SK-N-SH (cell line): ENCODE measurements at regions not wholly inside any gene's neighbourhood (a gene's known extent, or its start where the extent isn't known, plus 50 kb on each side); places are given as distances from the start of the nearest gene placed in this dataset.

Source experiments
- CTCF ChIA-PET: fragments of 300-600, 350-600 bp; formaldehyde crosslinking; extraction: SDS; loops from one replicate; lab custom pipeline; 2021; lab: Yijun Ruan, JAX
- POLR2A ChIA-PET: fragments of 350-600 bp; sonication (Branson Sonifier 250); formaldehyde crosslinking; extraction: SDS; loops from one replicate; lab custom pipeline; 2020; ENCODE audit warnings: antibody characterized with exemption, inconsistent platforms; lab: Yijun Ruan, JAX
- DNase-seq: peaks from one replicate; pipeline ENCODE4 v3.0.0; 2012
- H2AFZ ChIP-seq: fragments of 200-600 bp; sonication (generic); 2 replicates; pipeline ENCODE4 v1.8.1; 2016; ENCODE audit warnings: antibody characterized with exemption, mild to moderate bottlenecking, low read depth
- H3F3A ChIP-seq: fragments of 200-600 bp; sonication (generic); replicated peaks from 2 replicates; pipeline ENCODE3; 2016; ENCODE audit warnings: antibody characterized with exemption, mild to moderate bottlenecking; ENCODE audit not compliant: insufficient read depth
- H3K27ac ChIP-seq, 2 experiments: fragments of 200-500 bp in 1 of 2; fragments of 200-600 bp in 1 of 2; sonication (Bioruptor generic) in 1 of 2; sonication (generic), shearing (Covaris generic) in 1 of 2; 2 replicates each; pipeline versions ENCODE4 v1.5.1 to v1.6.1; 2014 to 2016; ENCODE audit warnings: low read depth in 2 of 2, inconsistent platforms in 1 of 2, low read length in 1 of 2, mild to moderate bottlenecking in 1 of 2, mixed read lengths in 1 of 2
- H3K27me3 ChIP-seq: fragments of 200-600 bp; sonication (generic), shearing (Covaris generic); 2 replicates; pipeline ENCODE4 v1.6.1; 2016; ENCODE audit warnings: mixed run types; ENCODE audit not compliant: insufficient read depth
- H3K36me3 ChIP-seq, 2 experiments: fragments of 200-500 bp in 1 of 2; fragments of 200-600 bp in 1 of 2; sonication (Bioruptor generic) in 1 of 2; sonication (generic) in 1 of 2; replicated peaks in 1 of 2; 2 replicates each; pipeline versions ENCODE3 to v1.5.1; 2014 to 2016; ENCODE audit warnings: low read length in 1 of 2, mild to moderate bottlenecking in 1 of 2; ENCODE audit not compliant: insufficient read depth in 2 of 2, control insufficient read depth in 1 of 2
- H3K4me1 ChIP-seq, 2 experiments: fragments of 200-500 bp in 1 of 2; fragments of 200-600 bp in 1 of 2; sonication (Bioruptor generic) in 1 of 2; sonication (generic), shearing (Covaris generic) in 1 of 2; 2 replicates each; pipeline versions ENCODE4 v1.5.1 to v1.6.1; 2014 to 2016; ENCODE audit warnings: low read depth in 1 of 2, low read length in 1 of 2, mixed run types in 1 of 2; ENCODE audit not compliant: insufficient read depth in 2 of 2, control insufficient read depth in 1 of 2
- H3K4me2 ChIP-seq: fragments of 200-600 bp; sonication (generic), shearing (Covaris generic); 2 replicates; pipeline ENCODE4 v1.6.1; 2017; ENCODE audit warnings: mixed run types
- H3K4me3 ChIP-seq, 2 experiments: fragments of 200-500 bp in 1 of 2; fragments of 200-600 bp in 1 of 2; sonication (Bioruptor generic) in 1 of 2; sonication (generic), shearing (Covaris generic) in 1 of 2; 2 replicates each; pipeline versions ENCODE4 v1.5.1 to v1.8.1; 2014 to 2016; ENCODE audit warnings: low read depth in 2 of 2, inconsistent platforms in 1 of 2, low read length in 1 of 2, mild to moderate bottlenecking in 1 of 2, mixed read lengths in 1 of 2, moderate library complexity in 1 of 2
- H3K79me2 ChIP-seq: fragments of 200-600 bp; sonication (generic); 2 replicates; pipeline ENCODE4 v1.8.1; 2017; ENCODE audit warnings: mild to moderate bottlenecking; ENCODE audit not compliant: insufficient read depth
- H3K9ac ChIP-seq: fragments of 200-600 bp; sonication (generic); 2 replicates; pipeline ENCODE4 v1.6.1; 2017; ENCODE audit warnings: mixed run types
- H3K9me2 ChIP-seq: fragments of 200-600 bp; sonication (generic); 2 replicates; pipeline ENCODE4 v1.6.1; 2017; ENCODE audit warnings: mixed run types
- H3K9me3 ChIP-seq: fragments of 200-600 bp; sonication (generic); 2 replicates; pipeline ENCODE4 v1.6.1; 2017; ENCODE audit warnings: mixed run types, mild to moderate bottlenecking, moderate library complexity
- H4K20me1 ChIP-seq: fragments of 200-600 bp; sonication (generic); 2 replicates; pipeline ENCODE4 v1.6.1; 2017; ENCODE audit warnings: mild to moderate bottlenecking, mixed run types; ENCODE audit not compliant: insufficient read depth
- CTCF ChIP-seq: fragments of 200-600 bp; sonication (generic); IDR thresholded peaks from 2 replicates; pipeline ENCODE4 v1.6.1; 2017; ENCODE audit warnings: antibody characterized with exemption, mild to moderate bottlenecking, moderate library complexity
- EP300 ChIP-seq, 2 experiments: IDR thresholded peaks; 2 replicates each; pipeline versions ENCODE4 v1.4.0 to v1.6.1; 2012; ENCODE audit warnings: borderline replicate concordance in 1 of 2, low read depth in 1 of 2, low read length in 1 of 2
- EZH2phosphoT487 ChIP-seq: fragments of 200-600 bp; sonication (generic); IDR thresholded peaks from 2 replicates; pipeline ENCODE4 v1.6.1; 2017; ENCODE audit warnings: low read depth, mixed run types, mild to moderate bottlenecking, antibody characterized with exemption, moderate library complexity, borderline replicate concordance
- FOSL2 ChIP-seq: IDR thresholded peaks from 2 replicates; pipeline ENCODE4 v1.4.0; 2012; ENCODE audit warnings: low read depth, mild to moderate bottlenecking, moderate library complexity, borderline replicate concordance
- GATA2 ChIP-seq: sonication (generic); formaldehyde crosslinking; IDR thresholded peaks from 2 replicates; pipeline ENCODE4 v1.5.0; 2020; ENCODE audit warnings: mild to moderate bottlenecking, missing genetic modification reagents
- JUND ChIP-seq: IDR thresholded peaks from 2 replicates; pipeline ENCODE4 v1.4.0; 2012
- MAX ChIP-seq: IDR thresholded peaks from 2 replicates; pipeline ENCODE4 v1.4.0; 2012; ENCODE audit warnings: low read depth
- MXI1 ChIP-seq: IDR thresholded peaks from 2 replicates; pipeline ENCODE4 v1.6.1; 2012; ENCODE audit warnings: mild to moderate bottlenecking, low read depth, low read length, improper control_type of control experiment
- NFIC ChIP-seq: IDR thresholded peaks from 2 replicates; pipeline ENCODE4 v1.4.0; 2012; ENCODE audit warnings: borderline replicate concordance
- POLR2AphosphoS5 ChIP-seq: IDR thresholded peaks from 2 replicates; pipeline ENCODE4 v1.6.1; 2012; ENCODE audit warnings: low read depth, low read length
- RCOR1 ChIP-seq: fragments of 150-350 bp; IDR thresholded peaks from 2 replicates; pipeline ENCODE4 v1.6.1; 2017; ENCODE audit warnings: antibody characterized with exemption, low read length
- RFX5 ChIP-seq: IDR thresholded peaks from 2 replicates; pipeline ENCODE4 v1.6.1; 2012; ENCODE audit warnings: mild to moderate bottlenecking, improper control_type of control experiment, low read length
- RXRA ChIP-seq: IDR thresholded peaks from 2 replicates; pipeline ENCODE4 v1.4.0; 2012; ENCODE audit warnings: low read depth, mild to moderate bottlenecking, borderline replicate concordance
- SMC3 ChIP-seq: IDR thresholded peaks from 2 replicates; pipeline ENCODE4 v1.6.1; 2012; ENCODE audit warnings: low read depth, low read length, improper control_type of control experiment
- TCF12 ChIP-seq: IDR thresholded peaks from 2 replicates; pipeline ENCODE4 v1.4.0; 2012
- TEAD4 ChIP-seq: IDR thresholded peaks from 2 replicates; pipeline ENCODE4 v1.4.0; 2012; ENCODE audit warnings: mild to moderate bottlenecking, borderline replicate concordance; ENCODE audit not compliant: insufficient read depth
- YY1 ChIP-seq: IDR thresholded peaks from 2 replicates; pipeline ENCODE4 v1.4.0; 2012; ENCODE audit warnings: low read depth, mild to moderate bottlenecking
- WGBS: methylation state at CpG from one replicate; pipeline ENCODE4 v1.1.6; 2017; ENCODE audit warnings: low lambda C conversion rate; 5-methylcytosine and 5-hydroxymethylcytosine counted together
- TF ChIP-seq, protein P1 (sequence below): IDR thresholded peaks from 2 replicates; pipeline ENCODE4; 2012
- TF ChIP-seq, protein P2 (sequence below): IDR thresholded peaks from 2 replicates; pipeline ENCODE4 v1.4.0; 2012; ENCODE audit warnings: low read depth, borderline replicate concordance
- TF ChIP-seq, protein P3 (sequence below): IDR thresholded peaks from 2 replicates; pipeline ENCODE4 v1.6.1; 2012; ENCODE audit warnings: mild to moderate bottlenecking, low read depth, low read length, moderate library complexity

DNA sequence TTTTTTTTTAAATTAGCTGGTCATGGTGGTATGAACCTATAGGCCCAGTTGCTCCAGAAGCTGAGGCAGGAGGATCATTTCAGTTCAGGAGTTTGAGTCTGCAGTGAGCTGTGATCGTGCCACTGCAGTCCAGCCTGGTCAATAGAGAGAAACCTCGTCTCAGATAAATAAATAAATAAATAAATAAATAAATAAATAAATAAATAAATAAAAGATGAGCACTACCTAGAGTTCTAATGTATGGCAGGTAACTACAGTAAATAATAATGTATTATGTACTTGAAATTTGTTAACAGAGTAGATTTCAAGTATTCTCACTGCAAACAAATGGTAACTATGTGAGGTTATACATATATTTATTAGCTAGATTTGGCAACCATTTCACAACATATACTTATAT is 697.9 kb upstream of the ID2 start:
- Histone ChIP-seq H4K20me1 (no peaks in the 10 kb centered on the region), H3K27me3 (no peaks in the 10 kb centered on the region), H3F3A (no peaks in the 10 kb centered on the region), H3K4me1 (no peaks in the 10 kb centered on the region; a peak in 2 of 4 replicates), H3K4me2 (no peak overlapping the region), H3K79me2 (no peaks in the 10 kb centered on the region), H3K36me3 (no peaks in the 10 kb centered on the region), H3K9ac (no peak overlapping the region), H3K27ac (no peak overlapping the region), H3K9me3 (peaks cover 5% of the 10 kb centered on the region; the same call in 1 of the 2 replicates), H3K4me3 (no peak overlapping the region), H2AFZ (no peak overlapping the region), H3K9me2 (no peaks in the 10 kb centered on the region)
- WGBS: 56% methylated on average over 2 of the region's 2 CpGs
- ChIA-PET CTCF (no interaction called here), POLR2A (no interaction called here)
- DNase-seq: no peak
- TF ChIP-seq JUND (no peak), FOSL2 (no peak), EP300 (IDR thresholded peaks at IDR 0.05; ENCODE audit: borderline replicate concordance in 1 of 2, low read depth in 1 of 2, low read length in 1 of 2) (no peak), TEAD4 (no peak), SMC3 (no peak), POLR2AphosphoS5 (no peak), MAX (no peak), EZH2phosphoT487 (no peak), NFIC (no peak), RFX5 (no peak), RCOR1 (no peak), RXRA (no peak), MXI1 (no peak), CTCF (no peak), TCF12 (no peak), YY1 (no peak), GATA2 (CRISPR knock-in tag) (no peak)
- TF ChIP-seq, protein P1, sequence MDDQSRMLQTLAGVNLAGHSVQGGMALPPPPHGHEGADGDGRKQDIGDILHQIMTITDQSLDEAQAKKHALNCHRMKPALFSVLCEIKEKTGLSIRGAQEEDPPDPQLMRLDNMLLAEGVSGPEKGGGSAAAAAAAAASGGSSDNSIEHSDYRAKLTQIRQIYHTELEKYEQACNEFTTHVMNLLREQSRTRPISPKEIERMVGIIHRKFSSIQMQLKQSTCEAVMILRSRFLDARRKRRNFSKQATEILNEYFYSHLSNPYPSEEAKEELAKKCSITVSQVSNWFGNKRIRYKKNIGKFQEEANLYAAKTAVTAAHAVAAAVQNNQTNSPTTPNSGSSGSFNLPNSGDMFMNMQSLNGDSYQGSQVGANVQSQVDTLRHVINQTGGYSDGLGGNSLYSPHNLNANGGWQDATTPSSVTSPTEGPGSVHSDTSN: no peak
- TF ChIP-seq, protein P2, sequence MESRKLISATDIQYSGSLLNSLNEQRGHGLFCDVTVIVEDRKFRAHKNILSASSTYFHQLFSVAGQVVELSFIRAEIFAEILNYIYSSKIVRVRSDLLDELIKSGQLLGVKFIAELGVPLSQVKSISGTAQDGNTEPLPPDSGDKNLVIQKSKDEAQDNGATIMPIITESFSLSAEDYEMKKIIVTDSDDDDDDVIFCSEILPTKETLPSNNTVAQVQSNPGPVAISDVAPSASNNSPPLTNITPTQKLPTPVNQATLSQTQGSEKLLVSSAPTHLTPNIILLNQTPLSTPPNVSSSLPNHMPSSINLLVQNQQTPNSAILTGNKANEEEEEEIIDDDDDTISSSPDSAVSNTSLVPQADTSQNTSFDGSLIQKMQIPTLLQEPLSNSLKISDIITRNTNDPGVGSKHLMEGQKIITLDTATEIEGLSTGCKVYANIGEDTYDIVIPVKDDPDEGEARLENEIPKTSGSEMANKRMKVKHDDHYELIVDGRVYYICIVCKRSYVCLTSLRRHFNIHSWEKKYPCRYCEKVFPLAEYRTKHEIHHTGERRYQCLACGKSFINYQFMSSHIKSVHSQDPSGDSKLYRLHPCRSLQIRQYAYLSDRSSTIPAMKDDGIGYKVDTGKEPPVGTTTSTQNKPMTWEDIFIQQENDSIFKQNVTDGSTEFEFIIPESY: no peak
- TF ChIP-seq, protein P3, sequence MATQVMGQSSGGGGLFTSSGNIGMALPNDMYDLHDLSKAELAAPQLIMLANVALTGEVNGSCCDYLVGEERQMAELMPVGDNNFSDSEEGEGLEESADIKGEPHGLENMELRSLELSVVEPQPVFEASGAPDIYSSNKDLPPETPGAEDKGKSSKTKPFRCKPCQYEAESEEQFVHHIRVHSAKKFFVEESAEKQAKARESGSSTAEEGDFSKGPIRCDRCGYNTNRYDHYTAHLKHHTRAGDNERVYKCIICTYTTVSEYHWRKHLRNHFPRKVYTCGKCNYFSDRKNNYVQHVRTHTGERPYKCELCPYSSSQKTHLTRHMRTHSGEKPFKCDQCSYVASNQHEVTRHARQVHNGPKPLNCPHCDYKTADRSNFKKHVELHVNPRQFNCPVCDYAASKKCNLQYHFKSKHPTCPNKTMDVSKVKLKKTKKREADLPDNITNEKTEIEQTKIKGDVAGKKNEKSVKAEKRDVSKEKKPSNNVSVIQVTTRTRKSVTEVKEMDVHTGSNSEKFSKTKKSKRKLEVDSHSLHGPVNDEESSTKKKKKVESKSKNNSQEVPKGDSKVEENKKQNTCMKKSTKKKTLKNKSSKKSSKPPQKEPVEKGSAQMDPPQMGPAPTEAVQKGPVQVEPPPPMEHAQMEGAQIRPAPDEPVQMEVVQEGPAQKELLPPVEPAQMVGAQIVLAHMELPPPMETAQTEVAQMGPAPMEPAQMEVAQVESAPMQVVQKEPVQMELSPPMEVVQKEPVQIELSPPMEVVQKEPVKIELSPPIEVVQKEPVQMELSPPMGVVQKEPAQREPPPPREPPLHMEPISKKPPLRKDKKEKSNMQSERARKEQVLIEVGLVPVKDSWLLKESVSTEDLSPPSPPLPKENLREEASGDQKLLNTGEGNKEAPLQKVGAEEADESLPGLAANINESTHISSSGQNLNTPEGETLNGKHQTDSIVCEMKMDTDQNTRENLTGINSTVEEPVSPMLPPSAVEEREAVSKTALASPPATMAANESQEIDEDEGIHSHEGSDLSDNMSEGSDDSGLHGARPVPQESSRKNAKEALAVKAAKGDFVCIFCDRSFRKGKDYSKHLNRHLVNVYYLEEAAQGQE: no peak
